BLaER1 treated with 17β-estradiol and CSF1 and Interleukin-3, amounts not matched to agents 10 nM and 100 nM (cell line): ENCODE measurements at regions not wholly inside any gene's neighbourhood (a gene's known extent, or its start where the extent isn't known, plus 50 kb on each side); places are given as distances from the start of the nearest gene placed in this dataset.

Experiments
- H3K27ac ChIP-seq, 11 experiments: shearing (Covaris generic); formaldehyde crosslinking; 2 replicates each; pipeline ENCODE4 v1.8.1; 2022
- H3K27me3 ChIP-seq, 11 experiments: shearing (Covaris generic); formaldehyde crosslinking; 2 replicates each; pipeline ENCODE4 v1.8.1; 2022
- H3K36me3 ChIP-seq, 11 experiments: shearing (Covaris generic); formaldehyde crosslinking; 2 replicates each; pipeline ENCODE4 v1.8.1; 2022
- H3K4me1 ChIP-seq, 10 experiments: shearing (Covaris generic); formaldehyde crosslinking; 2 replicates each; pipeline ENCODE4 v1.8.1; 2022
- H3K4me2 ChIP-seq, 11 experiments: shearing (Covaris generic); formaldehyde crosslinking; 2 replicates each; pipeline ENCODE4 v1.8.1; 2022
- H3K4me3 ChIP-seq, 10 experiments: shearing (Covaris generic); formaldehyde crosslinking; 2 replicates each; pipeline ENCODE4 v1.8.1; 2022
- H3K9ac ChIP-seq, 11 experiments: shearing (Covaris generic); formaldehyde crosslinking; 2 replicates each; pipeline ENCODE4 v1.8.1; 2022
- H3K9me3 ChIP-seq, 11 experiments: shearing (Covaris generic); formaldehyde crosslinking; replicated peaks in 1 of 11; 2 replicates each; pipeline ENCODE4 v1.8.1; 2022
- H4K20me1 ChIP-seq, 11 experiments: shearing (Covaris generic); formaldehyde crosslinking; 2 replicates each; pipeline ENCODE4 v1.8.1; 2022
- Cebpa-rat ChIP-seq, 11 experiments: shearing (Covaris generic); IDR thresholded peaks; 2 replicates each; pipeline ENCODE4 v1.8.1; 2022

DNA sequence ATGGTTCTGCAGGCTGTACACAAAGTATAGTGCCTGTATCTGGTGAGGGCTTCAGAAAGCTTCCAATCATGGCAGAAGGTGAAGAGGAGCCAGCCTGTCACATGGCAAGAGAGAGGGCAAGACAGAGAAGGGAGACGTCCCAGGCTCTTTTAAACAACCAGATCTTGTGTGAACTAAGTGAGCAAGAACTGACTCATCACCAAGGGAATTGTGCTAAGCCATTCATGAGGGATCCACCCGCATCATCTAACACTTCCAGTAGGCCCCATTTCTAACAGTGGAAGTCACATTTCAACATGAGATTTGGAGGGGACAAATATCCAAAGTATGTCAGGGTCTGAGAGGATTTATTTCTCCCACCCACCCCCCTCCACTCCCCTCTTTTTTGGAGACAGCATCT lies 56.2 kb upstream of the ELAC2 start:
- Histone ChIP-seq H3K9me3 (peaks cover 0 to 6% (median 1%) of the 10 kb centered on the region in 11 experiments; a peak in 9 of 22 replicates), H3K36me3 (no peaks in the 10 kb centered on the region), H3K27ac (no peak overlapping the region), H3K4me1 (peaks cover 0 to 8% (median 0%) of the 10 kb centered on the region in 10 experiments; a peak in 1 of 20 replicates), H3K4me3 (no peak overlapping the region), H3K4me2 (no peak overlapping the region), H3K9ac (no peak overlapping the region), H4K20me1 (no peaks in the 10 kb centered on the region), H3K27me3 (no peaks in the 10 kb centered on the region)
- no peak for TF ChIP-seq Cebpa-rat (IDR thresholded peaks at IDR 0.05)

DNA sequence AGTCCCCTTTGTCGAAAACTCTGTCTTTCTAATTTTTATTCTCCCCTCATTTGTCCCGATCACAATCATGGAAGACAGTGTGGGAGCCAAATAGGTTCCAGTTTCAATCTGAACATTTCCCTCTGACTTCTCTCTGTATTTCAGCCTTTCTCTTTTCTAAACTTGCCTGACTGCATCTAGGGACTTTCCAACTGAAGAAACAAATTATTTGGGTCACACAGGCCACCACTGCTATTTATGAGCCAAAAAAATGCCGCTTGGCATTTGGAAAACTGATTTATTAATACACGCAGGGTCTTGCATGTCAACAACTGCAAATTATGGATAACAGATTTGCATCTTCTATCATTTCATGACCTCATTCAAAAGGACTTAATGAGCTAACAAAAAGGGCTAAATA lies 55.2 kb upstream of the ELAC2 start:
- no peak overlapping the region for H3K27ac ChIP-seq
- peaks cover 0 to 2% (median 0%) of the 10 kb centered on the region in 10 experiments; a peak in 1 of 20 replicates for H3K4me1 ChIP-seq
- H3K27me3 ChIP-seq = no peaks in the 10 kb centered on the region
- H3K9ac ChIP-seq = no peak overlapping the region
- no peak overlapping the region for H3K4me3 ChIP-seq
- TF ChIP-seq Cebpa-rat (IDR thresholded peaks at IDR 0.05) = no peak
- H3K36me3 ChIP-seq = no peaks in the 10 kb centered on the region
- no peaks in the 10 kb centered on the region for H4K20me1 ChIP-seq
- no peak overlapping the region for H3K4me2 ChIP-seq
- peaks cover 8 to 16% (median 11%) of the 10 kb centered on the region in 11 experiments for H3K9me3 ChIP-seq

DNA sequence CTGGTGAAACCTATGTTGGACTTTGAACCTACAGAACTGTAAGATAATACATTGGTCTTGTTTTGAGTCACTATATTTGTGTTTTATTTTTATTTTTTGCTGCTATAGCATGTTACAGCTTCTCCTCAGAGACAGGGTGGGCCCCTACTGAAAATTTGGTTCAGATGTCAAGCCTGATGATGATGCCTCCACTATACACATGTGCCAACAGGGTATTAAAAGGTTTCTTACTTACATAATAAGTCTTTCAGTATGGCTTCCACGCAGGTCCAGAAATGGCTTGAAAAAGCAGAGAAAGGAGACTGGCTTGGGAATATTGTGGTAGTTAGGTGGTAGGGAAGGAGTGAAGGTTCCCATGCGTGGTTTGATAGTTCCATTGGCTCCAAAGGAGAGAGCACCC lies 52.9 kb upstream of the ELAC2 start:
- no peaks in the 10 kb centered on the region for H3K4me1 ChIP-seq
- H3K9me3 ChIP-seq = peaks cover 18 to 31% (median 27%) of the 10 kb centered on the region in 11 experiments
- no peak overlapping the region for H3K27ac ChIP-seq
- H3K27me3 ChIP-seq = no peaks in the 10 kb centered on the region
- no peak overlapping the region for H3K9ac ChIP-seq
- no peaks in the 10 kb centered on the region for H4K20me1 ChIP-seq
- TF ChIP-seq Cebpa-rat (IDR thresholded peaks at IDR 0.05) = no peak
- H3K4me2 ChIP-seq = no peak overlapping the region
- no peak overlapping the region for H3K4me3 ChIP-seq
- no peaks in the 10 kb centered on the region for H3K36me3 ChIP-seq

DNA sequence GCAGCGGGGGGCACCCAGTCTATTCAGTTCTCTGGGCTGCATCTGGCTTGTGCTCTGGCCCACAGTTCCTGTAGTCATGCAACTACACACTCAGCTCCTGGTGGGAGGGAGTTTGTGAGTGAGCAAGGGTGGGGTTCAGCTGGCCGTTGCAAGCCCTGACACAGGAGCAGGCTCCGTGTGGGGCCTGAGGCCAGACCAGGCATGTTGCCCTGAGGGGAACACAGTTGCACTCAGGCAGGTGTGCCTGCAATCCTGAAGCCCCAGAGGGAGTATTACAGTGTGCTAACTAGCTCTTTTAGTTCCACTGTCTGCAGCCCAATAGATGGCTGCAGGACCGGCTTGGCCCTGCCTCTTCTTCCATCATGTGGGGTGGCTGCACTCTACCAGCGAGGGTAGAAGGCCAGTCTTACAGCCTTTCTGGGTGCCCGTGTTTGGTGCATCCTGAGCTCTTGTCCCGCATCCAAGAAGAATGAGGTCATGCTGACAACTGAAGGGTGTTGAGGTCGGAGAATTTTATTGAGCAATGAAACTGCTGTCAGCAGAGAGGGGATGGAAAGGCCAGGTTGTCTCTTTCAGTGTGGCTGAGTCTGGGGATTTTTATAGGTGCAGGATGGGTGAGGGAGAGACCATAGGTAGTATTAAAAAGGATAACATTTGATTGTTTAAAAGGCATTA lies 49.9 kb upstream of the ELAC2 start:
- no peaks in the 10 kb centered on the region for H4K20me1 ChIP-seq
- H3K27me3 ChIP-seq = no peaks in the 10 kb centered on the region
- no peaks in the 10 kb centered on the region for H3K36me3 ChIP-seq
- no peaks in the 10 kb centered on the region for H3K4me1 ChIP-seq
- peaks cover 18 to 31% (median 27%) of the 10 kb centered on the region in 11 experiments for H3K9me3 ChIP-seq
- H3K4me3 ChIP-seq = no peak overlapping the region
- no peak overlapping the region for H3K27ac ChIP-seq
- no peak overlapping the region for H3K9ac ChIP-seq
- no peak for TF ChIP-seq Cebpa-rat (IDR thresholded peaks at IDR 0.05)
- no peak overlapping the region for H3K4me2 ChIP-seq
